H9 (cell line): ENCODE measurements at regions not wholly inside any gene's neighbourhood (a gene's known extent, or its start where the extent isn't known, plus 50 kb on each side); places are given as distances from the start of the nearest gene placed in this dataset.
"Not testable (repeated sequence)": the region's sequence is repeated elsewhere in the genome, so short reads cannot be mapped to it uniquely, and the experiment has no call there.

Source experiments
- DNase-seq: peaks from one replicate; pipeline ENCODE4 v3.0.0-alpha.2; 2017
- H2AFZ ChIP-seq: one replicate; pipeline ENCODE4 v1.6.1; 2013; ENCODE audit warnings: mild to moderate bottlenecking, low read length, control low read depth, moderate library complexity
- H2AK5ac ChIP-seq: 2 replicates; pipeline ENCODE4 v1.6.1; 2013; ENCODE audit warnings: low read length, control low read depth, mixed read lengths; ENCODE audit not compliant: insufficient read length
- H2BK120ac ChIP-seq: one replicate; pipeline ENCODE4 v1.6.1; 2013; ENCODE audit warnings: low read depth, mild to moderate bottlenecking, low read length, control low read depth, inconsistent platforms; ENCODE audit not compliant: poor library complexity, severe bottlenecking
- H2BK12ac ChIP-seq: 2 replicates; pipeline ENCODE4 v1.6.1; 2013; ENCODE audit warnings: low read length, control low read depth, mixed read lengths, low read depth; ENCODE audit not compliant: insufficient read length
- H2BK15ac ChIP-seq: 2 replicates; pipeline ENCODE4 v1.6.1; 2013; ENCODE audit warnings: low read depth, low read length, control low read depth
- H2BK20ac ChIP-seq: one replicate; pipeline ENCODE4 v1.6.1; 2013; ENCODE audit warnings: low read depth, mild to moderate bottlenecking, low read length, control low read depth, inconsistent platforms; ENCODE audit not compliant: poor library complexity, severe bottlenecking
- H2BK5ac ChIP-seq: 2 replicates; pipeline ENCODE4 v1.6.1; 2013; ENCODE audit warnings: low read length, control low read depth, mixed read lengths; ENCODE audit not compliant: insufficient read length
- H3K14ac ChIP-seq: 2 replicates; pipeline ENCODE4 v1.6.1; 2013; ENCODE audit warnings: low read length, control low read depth; ENCODE audit not compliant: insufficient read depth
- H3K18ac ChIP-seq: 2 replicates; pipeline ENCODE4 v1.6.1; 2013; ENCODE audit warnings: low read depth, mild to moderate bottlenecking, mixed read lengths, low read length, control low read depth; ENCODE audit not compliant: insufficient read length
- H3K23ac ChIP-seq: 2 replicates; pipeline ENCODE4 v1.6.1; 2013; ENCODE audit warnings: low read length, control low read depth, mixed read lengths, low read depth; ENCODE audit not compliant: insufficient read length
- H3K23me2 ChIP-seq: 2 replicates; pipeline ENCODE4 v1.6.1; 2013; ENCODE audit warnings: low read depth, mild to moderate bottlenecking, mixed read lengths, low read length, control low read depth; ENCODE audit not compliant: insufficient read length, poor library complexity, severe bottlenecking
- H3K27ac ChIP-seq: 2 replicates; pipeline ENCODE4 v1.5.1; 2013; ENCODE audit warnings: low read length, control low read depth, mixed read lengths, low read depth; ENCODE audit not compliant: insufficient read length
- H3K27me3 ChIP-seq: 2 replicates; pipeline ENCODE4 v1.6.1; 2013; ENCODE audit warnings: low read length, control low read depth, inconsistent platforms; ENCODE audit not compliant: insufficient read depth
- H3K4ac ChIP-seq: 2 replicates; pipeline ENCODE4 v1.6.1; 2013; ENCODE audit warnings: low read depth, mild to moderate bottlenecking, control low read depth, inconsistent platforms, low read length, moderate library complexity
- H3K4me1 ChIP-seq: 2 replicates; pipeline ENCODE4 v1.6.1; 2013; ENCODE audit warnings: low read length, control low read depth, inconsistent platforms; ENCODE audit not compliant: insufficient read depth
- H3K4me2 ChIP-seq: 2 replicates; pipeline ENCODE4 v1.6.1; 2013; ENCODE audit warnings: low read length, control low read depth, mixed read lengths; ENCODE audit not compliant: insufficient read length, insufficient read depth
- H3K56ac ChIP-seq: 2 replicates; pipeline ENCODE4 v1.6.1; 2013; ENCODE audit warnings: low read depth, mild to moderate bottlenecking, mixed read lengths, low read length, control low read depth; ENCODE audit not compliant: insufficient read length
- H3K79me1 ChIP-seq: 2 replicates; pipeline ENCODE4 v1.6.1; 2013; ENCODE audit warnings: low read depth, mild to moderate bottlenecking, moderate library complexity, low read length, control low read depth, inconsistent platforms; ENCODE audit not compliant: insufficient read depth, poor library complexity, severe bottlenecking
- H3K79me2 ChIP-seq: 2 replicates; pipeline ENCODE4 v1.6.1; 2013; ENCODE audit warnings: low read length, control low read depth, inconsistent platforms; ENCODE audit not compliant: insufficient read depth
- H3K9ac ChIP-seq: 2 replicates; pipeline ENCODE4 v1.6.1; 2013; ENCODE audit warnings: low read length, control low read depth, mixed read lengths; ENCODE audit not compliant: insufficient read length; ENCODE audit errors: extremely low read depth
- H3K9me3 ChIP-seq: one replicate; pipeline ENCODE4 v1.6.1; 2013; ENCODE audit warnings: low read depth, low read length, inconsistent platforms; ENCODE audit not compliant: control insufficient read depth
- H3T11ph ChIP-seq: one replicate; pipeline ENCODE4 v1.6.1; 2013; ENCODE audit warnings: mild to moderate bottlenecking, low read length, control low read depth, inconsistent platforms
- H4K20me1 ChIP-seq: one replicate; pipeline ENCODE4 v1.6.1; 2013; ENCODE audit not compliant: control insufficient read depth, insufficient read length, insufficient read depth
- H4K5ac ChIP-seq: 2 replicates; pipeline ENCODE4 v1.6.1; 2013; ENCODE audit warnings: low read depth, mild to moderate bottlenecking, mixed read lengths, low read length, control low read depth; ENCODE audit not compliant: insufficient read length
- H4K8ac ChIP-seq: replicated peaks from 2 replicates; pipeline ENCODE4 v1.6.1; 2013; ENCODE audit warnings: low read length, control low read depth, mixed read lengths, low read depth; ENCODE audit not compliant: insufficient read length
- H4K91ac ChIP-seq: 2 replicates; pipeline ENCODE4 v1.6.1; 2013; ENCODE audit warnings: low read depth, mild to moderate bottlenecking, moderate library complexity, mixed read lengths, low read length, control low read depth; ENCODE audit not compliant: insufficient read length
- H3K27ac Mint-ChIP-seq, 3 experiments: 2 replicates in 2 of 3; 3 replicates in 1 of 3; pipeline ENCODE4 v1.8.0; 2020 to 2021; ENCODE audit warnings: mixed read lengths in 3 of 3, mild to moderate bottlenecking in 1 of 3, moderate library complexity in 1 of 3
- H3K27me3 Mint-ChIP-seq: 2 replicates; pipeline ENCODE4 v1.8.0; 2021; ENCODE audit warnings: low read depth, mild to moderate bottlenecking, moderate library complexity, mixed read lengths
- H3K36me3 Mint-ChIP-seq, 3 experiments: 2 replicates in 2 of 3; 3 replicates in 1 of 3; pipeline ENCODE4 v1.8.0; 2020 to 2021; ENCODE audit warnings: low read depth in 3 of 3, mixed read lengths in 3 of 3; ENCODE audit not compliant: insufficient read depth in 1 of 3
- H3K4me1 Mint-ChIP-seq, 2 experiments: 2 replicates each; pipeline ENCODE4 v1.8.0; 2020; ENCODE audit warnings: mixed read lengths in 2 of 2
- H3K4me3 Mint-ChIP-seq, 2 experiments: 2 replicates in 1 of 2; 3 replicates in 1 of 2; pipeline ENCODE4 v1.8.0; 2020 to 2021; ENCODE audit warnings: mild to moderate bottlenecking in 2 of 2, mixed read lengths in 2 of 2, moderate library complexity in 1 of 2
- H3K9me3 Mint-ChIP-seq, 2 experiments: 2 replicates in 1 of 2; 3 replicates in 1 of 2; pipeline ENCODE4 v1.8.0; 2020; ENCODE audit warnings: mild to moderate bottlenecking in 2 of 2, mixed read lengths in 2 of 2, moderate library complexity in 1 of 2
- WGBS: extraction: QIAGEN DNeasy Blood & Tissue Kit; methylation state at CpG from one replicate; pipeline ENCODE4 v1.1.7; 2013; ENCODE audit warnings: missing lambda C conversion rate, low lambda C conversion rate, mixed read lengths; ENCODE audit not compliant: insufficient read length; ENCODE audit errors: extremely low coverage; 5-methylcytosine and 5-hydroxymethylcytosine counted together
- TF ChIP-seq, protein P1 (sequence below): fragments of 200-600 bp; sonication (generic); conservative IDR thresholded peaks from 3 replicates; pipeline ENCODE4 v1.8.0; 2021; ENCODE audit warnings: antibody characterized with exemption, mild to moderate bottlenecking

DNA sequence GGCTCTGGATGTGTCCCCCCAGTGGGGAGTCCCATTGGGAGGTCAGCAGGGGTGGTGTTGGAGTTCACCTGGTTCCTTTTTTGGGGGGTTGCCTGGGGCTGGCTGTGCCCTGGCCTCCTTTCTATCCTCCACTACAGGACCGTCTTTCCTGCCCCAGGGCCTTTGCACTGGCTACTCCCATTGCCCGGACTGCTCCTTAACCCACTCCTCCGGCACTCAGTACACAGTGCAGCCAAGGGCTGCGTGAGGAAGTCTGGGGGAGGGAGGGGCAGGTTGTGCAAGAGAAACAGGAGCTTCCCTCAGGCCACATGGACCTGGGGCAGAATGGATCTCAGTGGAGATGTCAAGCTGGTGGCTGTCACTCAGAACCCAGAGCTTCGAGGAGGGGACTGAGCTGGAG is 429.3 kb upstream of the SULF2 start:
- Histone ChIP-seq H2AFZ (no peak overlapping the region), H2AK5ac (no peak overlapping the region), H3K23me2 (no peaks in the 10 kb centered on the region), H3K9me3 (no peaks in the 10 kb centered on the region), H2BK15ac (no peak overlapping the region), H2BK12ac (no peak overlapping the region), H3K9ac (no peak overlapping the region), H3K4me1 (no peaks in the 10 kb centered on the region), H2BK5ac (no peak overlapping the region), H4K91ac (no peak overlapping the region), H3T11ph (no peak overlapping the region), H3K14ac (no peak overlapping the region), H3K4me2 (no peak overlapping the region), H3K79me1 (no peaks in the 10 kb centered on the region), H4K8ac (no peak overlapping the region), H3K27ac (no peak overlapping the region), H3K18ac (no peak overlapping the region), H4K20me1 (no peaks in the 10 kb centered on the region), H3K23ac (no peak overlapping the region), H2BK120ac (no peak overlapping the region), H3K56ac (no peak overlapping the region), H3K27me3 (no peaks in the 10 kb centered on the region), H2BK20ac (no peak overlapping the region), H3K79me2 (no peaks in the 10 kb centered on the region), H4K5ac (no peak overlapping the region), H3K4ac (no peak overlapping the region)
- H3K27ac Mint-ChIP-seq = no peak overlapping the region
- H3K27me3 Mint-ChIP-seq = no peaks in the 10 kb centered on the region; the same call in 1 of the 2 replicates
- H3K9me3 Mint-ChIP-seq = no peaks in the 10 kb centered on the region
- peaks cover 0 to 4% of the 10 kb centered on the region in 2 experiments; a peak in 2 of 4 replicates for H3K4me1 Mint-ChIP-seq
- WGBS = no CpG with 5 or more reads among the region's 5 CpGs
- TF ChIP-seq, protein P1, sequence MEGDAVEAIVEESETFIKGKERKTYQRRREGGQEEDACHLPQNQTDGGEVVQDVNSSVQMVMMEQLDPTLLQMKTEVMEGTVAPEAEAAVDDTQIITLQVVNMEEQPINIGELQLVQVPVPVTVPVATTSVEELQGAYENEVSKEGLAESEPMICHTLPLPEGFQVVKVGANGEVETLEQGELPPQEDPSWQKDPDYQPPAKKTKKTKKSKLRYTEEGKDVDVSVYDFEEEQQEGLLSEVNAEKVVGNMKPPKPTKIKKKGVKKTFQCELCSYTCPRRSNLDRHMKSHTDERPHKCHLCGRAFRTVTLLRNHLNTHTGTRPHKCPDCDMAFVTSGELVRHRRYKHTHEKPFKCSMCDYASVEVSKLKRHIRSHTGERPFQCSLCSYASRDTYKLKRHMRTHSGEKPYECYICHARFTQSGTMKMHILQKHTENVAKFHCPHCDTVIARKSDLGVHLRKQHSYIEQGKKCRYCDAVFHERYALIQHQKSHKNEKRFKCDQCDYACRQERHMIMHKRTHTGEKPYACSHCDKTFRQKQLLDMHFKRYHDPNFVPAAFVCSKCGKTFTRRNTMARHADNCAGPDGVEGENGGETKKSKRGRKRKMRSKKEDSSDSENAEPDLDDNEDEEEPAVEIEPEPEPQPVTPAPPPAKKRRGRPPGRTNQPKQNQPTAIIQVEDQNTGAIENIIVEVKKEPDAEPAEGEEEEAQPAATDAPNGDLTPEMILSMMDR = no peak
- no peaks in the 10 kb centered on the region for H3K36me3 Mint-ChIP-seq
- no peak for DNase-seq
- H3K4me3 Mint-ChIP-seq = no peak overlapping the region

DNA sequence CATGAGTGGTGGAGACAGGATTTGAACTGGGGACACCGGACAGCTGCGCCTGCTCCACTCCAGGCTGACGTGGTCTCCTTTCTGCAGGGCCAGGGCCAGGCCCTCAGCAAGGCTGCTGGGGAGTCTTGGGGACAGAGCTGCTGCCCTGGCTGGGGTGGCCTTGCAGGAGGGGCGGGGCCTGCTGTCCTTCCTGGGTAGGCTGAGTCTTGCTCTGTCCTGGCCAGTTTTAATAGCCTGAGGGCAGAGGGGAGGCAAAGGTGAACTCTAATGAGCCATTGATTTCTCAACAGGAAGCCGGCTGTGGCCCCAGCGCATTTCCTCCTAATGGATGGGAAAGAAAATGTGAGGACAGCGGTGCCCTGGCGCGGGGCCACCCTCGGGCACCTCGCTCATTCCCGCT is 428.4 kb upstream of the SULF2 start:
- not testable (repeated sequence) for H4K91ac ChIP-seq, H3T11ph ChIP-seq, H4K8ac ChIP-seq, H3K27ac Mint-ChIP-seq, H2AK5ac ChIP-seq, H3K23ac ChIP-seq, H2BK15ac ChIP-seq, H3K27me3 Mint-ChIP-seq, H3K4me3 Mint-ChIP-seq, H3K56ac ChIP-seq, H3K79me2 ChIP-seq, H3K36me3 Mint-ChIP-seq, H3K27ac ChIP-seq, H2BK12ac ChIP-seq, H3K14ac ChIP-seq, H3K27me3 ChIP-seq, DNase-seq, H3K79me1 ChIP-seq, H3K18ac ChIP-seq, H3K4me1 Mint-ChIP-seq, H3K4me1 ChIP-seq, H3K9ac ChIP-seq, H3K4me2 ChIP-seq, H3K4ac ChIP-seq, H3K9me3 ChIP-seq, H2BK5ac ChIP-seq, H4K5ac ChIP-seq, H3K23me2 ChIP-seq, H3K9me3 Mint-ChIP-seq, H4K20me1 ChIP-seq, H2BK120ac ChIP-seq, H2BK20ac ChIP-seq, H2AFZ ChIP-seq
- WGBS = no CpG with 5 or more reads among the region's 12 CpGs
